Effector memory CD4-positive, alpha-beta T cell (primary cell): ENCODE measurements at regions not wholly inside any gene's neighbourhood (a gene's known extent, or its start where the extent isn't known, plus 50 kb on each side); places are given as distances from the start of the nearest gene placed in this dataset.

Source experiments
- DNase-seq, 3 donors: peaks; one replicate each; pipeline ENCODE4 v3.0.0-alpha.2; 2020
- H3K27ac ChIP-seq: 2 replicates; pipeline ENCODE4 v1.7.0; 2013; ENCODE audit warnings: mild to moderate bottlenecking, low read length, moderate library complexity; ENCODE audit not compliant: insufficient read depth, poor library complexity, severe bottlenecking
- H3K27me3 ChIP-seq: replicated peaks from 2 replicates; pipeline ENCODE4 v1.7.0; 2013; ENCODE audit warnings: mild to moderate bottlenecking, low read length; ENCODE audit not compliant: insufficient read depth, control insufficient read depth, poor library complexity, severe bottlenecking
- H3K36me3 ChIP-seq: 2 replicates; pipeline ENCODE4 v1.7.0; 2013; ENCODE audit warnings: mild to moderate bottlenecking, low read length, moderate library complexity; ENCODE audit not compliant: control insufficient read depth, insufficient read depth
- H3K4me1 ChIP-seq: 2 replicates; pipeline ENCODE4 v1.7.0; 2013; ENCODE audit warnings: low read length, mild to moderate bottlenecking; ENCODE audit not compliant: control insufficient read depth, insufficient read depth, poor library complexity, severe bottlenecking
- H3K4me3 ChIP-seq: 2 replicates; pipeline ENCODE4 v1.7.0; 2013; ENCODE audit warnings: low read length, low read depth, mild to moderate bottlenecking; ENCODE audit not compliant: insufficient read depth, poor library complexity, severe bottlenecking
- H3K9me3 ChIP-seq: 2 replicates; pipeline ENCODE4 v1.7.0; 2013; ENCODE audit warnings: mild to moderate bottlenecking, low read length, moderate library complexity; ENCODE audit not compliant: control insufficient read depth

DNA sequence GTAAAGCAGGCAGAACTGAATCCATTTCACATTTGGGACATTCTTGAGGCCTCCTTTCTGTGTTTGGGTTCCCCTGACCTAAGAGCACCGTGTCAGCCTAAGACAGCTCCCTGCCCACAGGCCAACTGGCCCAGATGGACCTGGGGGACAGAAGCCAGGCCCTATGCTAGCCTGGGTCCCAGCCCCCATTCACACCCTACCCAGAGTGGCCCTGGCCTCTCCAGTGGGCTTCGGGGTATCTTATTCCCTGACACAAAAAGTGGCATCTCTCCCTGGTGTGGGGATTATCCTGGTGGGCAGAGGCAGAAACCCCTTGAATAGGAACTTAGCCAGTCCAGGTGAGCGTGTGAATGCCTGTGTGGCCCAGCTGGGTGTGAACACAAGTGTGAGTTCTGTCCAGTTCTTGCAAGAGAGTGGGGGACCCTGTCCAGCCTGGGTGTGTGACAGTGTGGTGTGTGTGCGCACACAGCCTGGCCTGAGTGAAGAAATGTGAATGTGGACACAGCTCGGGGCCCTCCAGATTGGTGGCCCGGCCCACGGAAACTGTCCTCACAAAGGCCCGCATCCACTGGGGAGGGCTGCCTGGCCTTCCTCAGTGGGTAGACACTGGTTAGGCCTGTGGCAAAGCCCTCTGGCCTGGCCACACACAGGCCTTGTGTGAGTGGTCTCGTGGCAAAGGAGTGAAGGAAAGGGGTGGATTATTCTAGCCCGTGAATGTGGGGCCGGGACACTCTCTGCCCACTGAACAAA lies 63.0 kb upstream of the HAAO start:
- no peaks in the 10 kb centered on the region for H3K27me3 ChIP-seq
- no peak overlapping the region for H3K4me3 ChIP-seq
- H3K27ac ChIP-seq = no peak overlapping the region
- H3K4me1 ChIP-seq = no peaks in the 10 kb centered on the region
- H3K9me3 ChIP-seq = no peaks in the 10 kb centered on the region
- no peak for DNase-seq
- H3K36me3 ChIP-seq = no peaks in the 10 kb centered on the region

DNA sequence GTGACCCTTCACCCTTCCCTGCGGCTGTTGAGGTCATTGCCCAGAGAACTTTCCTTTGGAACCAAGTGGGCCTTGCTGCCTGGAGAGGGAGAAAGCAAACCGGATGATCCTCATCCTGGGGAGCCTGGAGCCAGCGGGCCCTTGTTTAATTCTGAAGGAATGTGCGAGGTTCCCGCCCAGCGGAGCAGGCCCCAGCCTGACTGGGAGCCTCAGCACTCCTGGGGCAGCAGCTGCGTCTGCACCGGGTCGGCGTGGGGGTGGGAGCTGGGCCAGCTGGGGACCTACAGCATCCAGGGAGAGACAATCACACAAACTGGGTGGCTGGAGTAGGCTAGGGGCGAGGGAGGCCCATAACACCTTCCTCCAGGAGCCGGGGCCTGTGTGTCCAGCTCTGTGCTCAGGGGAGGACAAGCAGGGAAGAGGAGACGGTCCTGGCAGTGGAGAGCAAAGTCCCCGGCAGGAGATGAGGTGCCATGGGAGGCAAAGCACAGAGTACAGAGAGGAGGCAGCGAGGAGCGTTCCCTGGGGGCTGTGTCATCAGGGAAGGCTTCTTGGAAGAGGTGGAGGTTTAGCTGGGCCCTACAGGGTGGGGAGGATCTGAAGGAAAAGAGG lies 61.9 kb upstream of the HAAO start:
- Histone ChIP-seq H3K4me1 (no peaks in the 10 kb centered on the region), H3K27ac (no peak overlapping the region), H3K4me3 (no peak overlapping the region), H3K36me3 (no peaks in the 10 kb centered on the region), H3K27me3 (no peaks in the 10 kb centered on the region), H3K9me3 (no peaks in the 10 kb centered on the region)
- DNase-seq = no peak

GRCh38 chr2:42853549-42854206 lies 61.3 kb upstream of the HAAO start:
- H3K4me1 ChIP-seq = no peaks in the 10 kb centered on the region

DNA sequence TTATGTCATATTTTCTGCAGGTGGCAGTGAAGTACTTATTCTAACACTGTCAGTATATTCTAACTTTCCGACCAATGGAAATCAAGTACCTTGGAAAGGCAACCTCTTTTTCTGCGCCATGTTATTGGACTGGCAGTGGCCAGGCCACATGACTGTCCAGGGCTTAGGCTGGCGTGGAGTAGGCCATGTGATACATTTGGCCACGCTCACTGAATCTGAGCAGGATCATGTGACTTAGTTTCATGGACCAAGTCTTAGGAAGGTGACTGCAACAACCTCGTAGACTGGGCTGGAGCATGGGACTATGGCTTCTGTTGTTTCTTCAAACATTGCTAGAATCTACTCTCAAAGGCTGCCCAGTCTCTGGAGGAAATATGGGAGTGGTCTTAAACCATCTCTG lies 60.4 kb upstream of the HAAO start:
- no peak for DNase-seq
- Histone ChIP-seq H3K4me3 (no peak overlapping the region), H3K36me3 (no peaks in the 10 kb centered on the region), H3K27ac (no peak overlapping the region), H3K9me3 (no peaks in the 10 kb centered on the region), H3K27me3 (no peaks in the 10 kb centered on the region), H3K4me1 (no peaks in the 10 kb centered on the region)

More at GRCh38 chr2:42853549-42854206, 61.3 kb upstream of the HAAO start:
- Histone ChIP-seq H3K27me3 (no peaks in the 10 kb centered on the region), H3K9me3 (no peaks in the 10 kb centered on the region), H3K36me3 (no peaks in the 10 kb centered on the region), H3K27ac (no peak overlapping the region), H3K4me3 (no peak overlapping the region)
- no peak for DNase-seq

DNA sequence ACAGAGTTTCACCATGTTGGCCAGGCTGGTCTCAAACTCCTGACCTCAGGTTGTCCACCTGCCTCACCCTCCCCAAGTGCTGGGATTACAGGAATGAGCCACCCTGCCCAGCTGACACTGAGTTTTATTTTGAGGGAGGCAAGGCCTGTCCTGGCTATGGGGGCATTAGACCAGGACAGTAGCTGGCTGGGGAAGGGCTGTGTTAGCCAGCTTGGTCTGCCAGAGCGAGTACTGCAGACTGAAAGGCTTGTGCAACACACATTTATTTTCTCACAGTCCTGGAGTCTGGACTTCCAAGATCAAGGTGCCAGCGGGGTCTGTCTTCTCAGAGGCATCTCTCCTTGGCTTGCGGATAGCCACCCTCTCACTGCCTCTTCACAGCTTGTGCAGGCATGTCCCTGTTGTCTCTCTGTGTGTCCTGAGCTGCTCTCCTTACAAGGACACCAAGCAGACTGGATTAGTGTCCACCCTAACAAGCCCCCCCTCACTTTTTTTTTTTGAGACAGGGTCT lies 59.4 kb upstream of the HAAO start:
- no peak overlapping the region for H3K4me3 ChIP-seq
- H3K27me3 ChIP-seq = no peaks in the 10 kb centered on the region
- no peak overlapping the region for H3K27ac ChIP-seq
- no peaks in the 10 kb centered on the region for H3K36me3 ChIP-seq
- DNase-seq = no peak
- no peaks in the 10 kb centered on the region for H3K9me3 ChIP-seq
- no peaks in the 10 kb centered on the region for H3K4me1 ChIP-seq

GRCh38 chr2:42851186-42851585 lies 58.8 kb upstream of the HAAO start:
- DNase-seq = no peak
- Histone ChIP-seq H3K27me3 (no peaks in the 10 kb centered on the region), H3K4me1 (no peaks in the 10 kb centered on the region), H3K4me3 (no peak overlapping the region), H3K27ac (no peak overlapping the region), H3K36me3 (no peaks in the 10 kb centered on the region), H3K9me3 (no peaks in the 10 kb centered on the region)

DNA sequence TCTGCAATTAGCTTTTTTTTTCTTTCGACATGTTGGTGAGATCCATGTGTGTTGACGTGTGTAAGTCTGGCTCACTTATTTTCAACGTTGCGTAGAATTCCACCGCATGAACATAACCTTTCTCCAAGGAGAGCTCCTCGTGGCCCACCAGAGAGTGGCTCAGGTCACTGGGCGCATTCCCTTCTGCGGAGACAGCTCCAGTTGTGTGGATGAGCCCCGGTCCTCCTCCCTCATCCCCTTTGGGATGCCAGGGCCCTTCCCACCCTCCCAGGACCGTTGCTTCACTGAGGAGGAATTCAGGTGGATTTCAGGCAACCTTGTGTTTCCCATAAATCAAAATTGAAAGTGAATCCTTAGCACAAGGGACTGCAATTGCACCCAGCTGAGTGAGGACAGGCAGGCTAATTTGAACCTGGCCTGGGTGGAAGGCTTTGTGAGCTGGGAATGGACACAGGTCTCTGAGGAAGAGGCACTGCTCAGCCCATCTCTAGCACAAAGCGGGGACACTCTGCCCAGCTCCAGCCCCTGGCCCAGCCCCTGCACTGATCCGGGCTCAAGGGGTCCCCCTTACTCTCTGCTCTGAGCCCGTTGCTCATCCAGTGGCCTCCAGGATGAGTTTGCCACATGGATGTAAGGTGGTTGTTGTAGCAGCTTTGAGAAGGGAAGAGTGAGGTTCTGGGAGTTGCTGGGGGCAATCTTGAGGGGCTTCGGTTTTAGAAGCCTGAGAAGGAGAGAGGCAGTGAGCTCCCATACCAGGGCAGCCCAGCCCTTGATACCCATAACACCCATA lies 57.8 kb upstream of the HAAO start:
- Histone ChIP-seq H3K36me3 (no peaks in the 10 kb centered on the region), H3K4me3 (no peak overlapping the region), H3K27ac (no peak overlapping the region), H3K9me3 (no peaks in the 10 kb centered on the region), H3K27me3 (no peaks in the 10 kb centered on the region), H3K4me1 (no peaks in the 10 kb centered on the region)
- DNase-seq = no peak

GRCh38 chr2:42849311-42849710 lies 56.9 kb upstream of the HAAO start:
- Histone ChIP-seq H3K4me1 (no peaks in the 10 kb centered on the region), H3K4me3 (no peak overlapping the region), H3K27ac (no peak overlapping the region), H3K36me3 (no peaks in the 10 kb centered on the region), H3K27me3 (no peaks in the 10 kb centered on the region), H3K9me3 (no peaks in the 10 kb centered on the region)
- no peak for DNase-seq

- Histone ChIP-seq H3K9me3 (no peaks in the 10 kb centered on the region), H3K4me3 (no peak overlapping the region), H3K27me3 (no peaks in the 10 kb centered on the region), H3K4me1 (no peaks in the 10 kb centered on the region), H3K36me3 (no peaks in the 10 kb centered on the region), H3K27ac (no peak overlapping the region)
- no peak for DNase-seq
Observed at GRCh38 chr2:42848726-42849290, 56.4 kb upstream of the HAAO start.
